ENCODE measurements at regions not wholly inside any gene's neighbourhood (a gene's known extent, or its start where the extent isn't known, plus 50 kb on each side); places are given as distances from the start of the nearest gene placed in this dataset.

GRCh38 chr1:232422098-232422497 lies 207.8 kb downstream of the SIPA1L2 start:
- Histone ChIP-seq H2AFZ (ENCODE audit: low read depth, low read length) (no peak overlapping the region), H3K4me1 (replicated peaks in 1 of 2; ENCODE audit: control insufficient read depth in 2 of 2, insufficient read depth in 2 of 2, low read length in 2 of 2) (no peaks in the 10 kb centered on the region), H3K9me3 (replicated peaks; ENCODE audit: control insufficient read depth, insufficient read depth, low read depth, low read length) (no peaks in the 10 kb centered on the region), H4K20me1 (replicated peaks; ENCODE audit: control insufficient read depth, insufficient read depth, low read length) (no peaks in the 10 kb centered on the region), H3K36me3 (ENCODE audit: control insufficient read depth, insufficient read depth, low read length) (no peaks in the 10 kb centered on the region), H3K4me3 (no peak overlapping the region), H3K9ac (ENCODE audit: insufficient read depth in 1 of 2, low read depth in 2 of 2, low read length in 2 of 2) (no peak overlapping the region), H3K9me1 (ENCODE audit: control insufficient read depth, insufficient read depth, low read length) (no peaks in the 10 kb centered on the region), H3K79me2 (ENCODE audit: control insufficient read depth, insufficient read depth, low read length) (no peaks in the 10 kb centered on the region), H3K4me2 (ENCODE audit: insufficient read depth, low read length) (no peak overlapping the region), H3K27ac (ENCODE audit: extremely low read depth, low read depth, low read length) (no peak overlapping the region), H3K27me3 (ENCODE audit: control insufficient read depth in 2 of 2, insufficient read depth in 2 of 2, low read length in 2 of 2) (no peaks in the 10 kb centered on the region)
- ATAC-seq (no peak), FAIRE-seq (no peak), DNase-seq (ENCODE audit: extremely low read depth in 1 of 4, low spot score in 3 of 4) (no peak)
- in situ Hi-C loops (cut with MboI) = no loop called here
- BruUV-seq (replicated peaks) = no TSS peak
- POLR2A ChIA-PET = no interaction called here
- no peak for TF ChIP-seq MED1 (CRISPR knock-in tag; IDR thresholded peaks at IDR 0.05; ENCODE audit: borderline replicate concordance)
- no peak for TF ChIP-seq SMARCC2 (IDR thresholded peaks at IDR 0.05; ENCODE audit: low read depth)
- TF ChIP-seq GABPA (tag; conservative IDR thresholded peaks at IDR 0.05; ENCODE audit: low read depth) = no peak
- no peak for TF ChIP-seq NELFE (IDR thresholded peaks at IDR 0.05; ENCODE audit: insufficient read depth, insufficient read length)
- TF ChIP-seq NR2F6 (CRISPR knock-in tag; IDR thresholded peaks at IDR 0.05) = no peak
- TF ChIP-seq ZNF316 (IDR thresholded peaks at IDR 0.05) = no peak
- TF ChIP-seq DACH1 (IDR thresholded peaks at IDR 0.05; ENCODE audit: partially characterized antibody) = no peak
- intact Hi-C loops (cut with micrococcal nuclease) = no loop called here
- CTCF ChIA-PET (ENCODE audit: low intra/inter-chr PET ratio) = no interaction called here

DNA sequence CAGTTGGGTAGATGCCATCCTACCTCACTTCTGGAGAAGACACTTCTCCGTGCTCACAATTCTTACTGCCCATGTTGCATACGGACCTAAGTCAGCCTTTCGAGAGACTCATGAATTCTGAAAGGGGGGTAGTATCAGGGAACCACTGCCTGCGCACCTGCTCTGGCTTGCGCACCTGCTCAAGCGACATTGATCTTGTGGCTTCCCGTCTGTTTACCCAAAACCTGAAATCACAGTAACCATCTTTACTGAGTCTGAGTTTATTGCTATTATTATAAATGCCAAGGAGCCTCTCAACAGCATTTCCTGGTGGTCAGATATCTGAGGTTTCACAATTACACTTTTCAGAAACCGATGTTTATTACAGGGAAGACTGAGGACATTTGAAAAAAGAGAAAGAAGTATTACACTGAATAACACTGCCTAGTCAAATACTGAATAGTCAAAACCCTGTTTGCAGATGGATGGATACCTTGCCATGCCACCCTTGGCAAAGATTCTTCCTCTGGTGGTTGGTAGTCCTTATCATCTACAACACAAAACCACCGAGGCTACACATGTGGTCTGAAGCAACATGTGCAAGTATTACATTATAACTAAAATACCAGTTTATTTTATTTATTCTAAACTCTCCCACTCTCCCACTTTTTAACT lies 208.7 kb downstream of the SIPA1L2 start:
- BruUV-seq (replicated peaks) = no TSS peak
- Histone ChIP-seq H3K9ac (ENCODE audit: insufficient read depth in 1 of 2, low read depth in 2 of 2, low read length in 2 of 2) (no peak overlapping the region), H3K36me3 (ENCODE audit: control insufficient read depth, insufficient read depth, low read length) (no peaks in the 10 kb centered on the region), H3K27me3 (ENCODE audit: control insufficient read depth in 2 of 2, insufficient read depth in 2 of 2, low read length in 2 of 2) (no peaks in the 10 kb centered on the region), H3K79me2 (ENCODE audit: control insufficient read depth, insufficient read depth, low read length) (no peaks in the 10 kb centered on the region), H3K27ac (ENCODE audit: extremely low read depth, low read depth, low read length) (no peak overlapping the region), H3K4me3 (no peak overlapping the region), H4K20me1 (replicated peaks; ENCODE audit: control insufficient read depth, insufficient read depth, low read length) (no peaks in the 10 kb centered on the region), H3K9me3 (replicated peaks; ENCODE audit: control insufficient read depth, insufficient read depth, low read depth, low read length) (no peaks in the 10 kb centered on the region), H2AFZ (ENCODE audit: low read depth, low read length) (no peak overlapping the region), H3K4me2 (ENCODE audit: insufficient read depth, low read length) (no peak overlapping the region), H3K9me1 (ENCODE audit: control insufficient read depth, insufficient read depth, low read length) (no peaks in the 10 kb centered on the region), H3K4me1 (replicated peaks in 1 of 2; ENCODE audit: control insufficient read depth in 2 of 2, insufficient read depth in 2 of 2, low read length in 2 of 2) (no peaks in the 10 kb centered on the region)
- WGBS (ENCODE audit: insufficient coverage, low coverage, missing lambda C conversion rate) = 2% methylated on average over 9 of the region's 9 CpGs
- DNase-seq (ENCODE audit: extremely low read depth in 1 of 4, low spot score in 3 of 4) = no peak
- ChIA-PET POLR2A (no interaction called here), CTCF (ENCODE audit: low intra/inter-chr PET ratio) (no interaction called here)
- FAIRE-seq = no peak
- TF ChIP-seq, protein P1, sequence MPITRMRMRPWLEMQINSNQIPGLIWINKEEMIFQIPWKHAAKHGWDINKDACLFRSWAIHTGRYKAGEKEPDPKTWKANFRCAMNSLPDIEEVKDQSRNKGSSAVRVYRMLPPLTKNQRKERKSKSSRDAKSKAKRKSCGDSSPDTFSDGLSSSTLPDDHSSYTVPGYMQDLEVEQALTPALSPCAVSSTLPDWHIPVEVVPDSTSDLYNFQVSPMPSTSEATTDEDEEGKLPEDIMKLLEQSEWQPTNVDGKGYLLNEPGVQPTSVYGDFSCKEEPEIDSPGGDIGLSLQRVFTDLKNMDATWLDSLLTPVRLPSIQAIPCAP (CRISPR knock-in tag; IDR thresholded peaks at IDR 0.05; ENCODE audit: borderline replicate concordance) = no peak
- TF ChIP-seq SP1 (CRISPR knock-in tag; IDR thresholded peaks at IDR 0.05) = no peak
- TF ChIP-seq ZNF695 (CRISPR knock-in tag; IDR thresholded peaks at IDR 0.05) = no peak
- no peak for TF ChIP-seq PTTG1 (tag; IDR thresholded peaks at IDR 0.05; ENCODE audit: low read depth)
- TF ChIP-seq BRD9 (IDR thresholded peaks at IDR 0.05; ENCODE audit: low read depth, partially characterized antibody) = no peak
- no peak for TF ChIP-seq SMAD2 (IDR thresholded peaks at IDR 0.05; ENCODE audit: low read depth, low read length)
- no peak for TF ChIP-seq ZFP1 (CRISPR knock-in tag; IDR thresholded peaks at IDR 0.05)
- in situ Hi-C loops (cut with MboI) = no loop called here
- no peak for ATAC-seq
- intact Hi-C loops (cut with micrococcal nuclease) = no loop called here

Data from K562 (cell line).